SK-N-SH treated with all-trans-retinoic acid at 6 μM for 48 hours (cell line): ENCODE measurements at regions not wholly inside any gene's neighbourhood (a gene's known extent, or its start where the extent isn't known, plus 50 kb on each side); places are given as distances from the start of the nearest gene placed in this dataset.
"Not testable (repeated sequence)": the region's sequence is repeated elsewhere in the genome, so short reads cannot be mapped to it uniquely, and the experiment has no call there.

Source experiments
- ARNTL ChIP-seq: fragments of 450-650 bp; formaldehyde crosslinking; IDR thresholded peaks from 2 replicates; pipeline ENCODE4 v1.5.0; 2020; ENCODE audit warnings: low read depth, mild to moderate bottlenecking, moderate library complexity, borderline replicate concordance
- BACH2 ChIP-seq: fragments of 250-450 bp; sonication (Bioruptor Pico); IDR thresholded peaks from 2 replicates; pipeline ENCODE4 v1.9.0; 2021; ENCODE audit warnings: mild to moderate bottlenecking, borderline replicate concordance
- CSDC2 ChIP-seq: fragments of 250-450 bp; sonication (Bioruptor Pico); IDR thresholded peaks from 2 replicates; pipeline ENCODE4 v1.5.0; 2020; ENCODE audit warnings: mild to moderate bottlenecking, moderate library complexity
- GLIS3 ChIP-seq: fragments of 250-450 bp; sonication (Bioruptor Pico); IDR thresholded peaks from 2 replicates; pipeline ENCODE4 v1.5.0; 2020; ENCODE audit warnings: mild to moderate bottlenecking, moderate library complexity
- ISL1 ChIP-seq: fragments of 250-450 bp; sonication (Bioruptor Pico); IDR thresholded peaks from 2 replicates; pipeline ENCODE4 v2.1.2; 2022; ENCODE audit warnings: mild to moderate bottlenecking, moderate library complexity
- POU6F1 ChIP-seq: fragments of 250-450 bp; sonication (Bioruptor Pico); IDR thresholded peaks from 2 replicates; pipeline ENCODE4 v1.8.0; 2021; ENCODE audit warnings: low read depth, mild to moderate bottlenecking, moderate library complexity, borderline replicate concordance
- PPARA ChIP-seq: fragments of 250-450 bp; sonication (Bioruptor Pico); IDR thresholded peaks from 2 replicates; pipeline ENCODE4 v1.5.0; 2020; ENCODE audit warnings: mild to moderate bottlenecking, borderline replicate concordance
- RARB ChIP-seq: fragments of 250-450 bp; sonication (Bioruptor Pico); IDR thresholded peaks from 2 replicates; pipeline ENCODE4 v1.8.0; 2021; ENCODE audit warnings: mild to moderate bottlenecking, moderate library complexity
- TCF4 ChIP-seq: fragments of 250-450 bp; sonication (Bioruptor Pico); IDR thresholded peaks from 2 replicates; pipeline ENCODE4 v1.8.0; 2021; ENCODE audit warnings: mild to moderate bottlenecking, moderate library complexity, borderline replicate concordance
- ZFP3 ChIP-seq: fragments of 250-450 bp; sonication (Bioruptor Pico); IDR thresholded peaks from 2 replicates; pipeline ENCODE4 v1.5.0; 2020; ENCODE audit warnings: mild to moderate bottlenecking, moderate library complexity
- ZFP30 ChIP-seq: fragments of 450-650 bp; formaldehyde crosslinking; IDR thresholded peaks from 2 replicates; pipeline ENCODE4 v1.5.0; 2022; ENCODE audit warnings: mild to moderate bottlenecking, moderate library complexity
- TF ChIP-seq, protein P1 (sequence below): fragments of 250-450 bp; sonication (Bioruptor Pico); IDR thresholded peaks from 2 replicates; pipeline ENCODE4 v1.8.0; 2020; ENCODE audit warnings: mild to moderate bottlenecking, moderate library complexity, borderline replicate concordance
- TF ChIP-seq, protein P2 (sequence below): fragments of 250-450 bp; sonication (Bioruptor Pico); IDR thresholded peaks from 2 replicates; pipeline ENCODE4 v1.5.1; 2020; ENCODE audit warnings: low read depth, mild to moderate bottlenecking, moderate library complexity
- TF ChIP-seq, protein P3 (sequence below): fragments of 250-450 bp; sonication (Bioruptor Pico); IDR thresholded peaks from 2 replicates; pipeline ENCODE4 v1.5.1; 2021; ENCODE audit warnings: mild to moderate bottlenecking, moderate library complexity

DNA sequence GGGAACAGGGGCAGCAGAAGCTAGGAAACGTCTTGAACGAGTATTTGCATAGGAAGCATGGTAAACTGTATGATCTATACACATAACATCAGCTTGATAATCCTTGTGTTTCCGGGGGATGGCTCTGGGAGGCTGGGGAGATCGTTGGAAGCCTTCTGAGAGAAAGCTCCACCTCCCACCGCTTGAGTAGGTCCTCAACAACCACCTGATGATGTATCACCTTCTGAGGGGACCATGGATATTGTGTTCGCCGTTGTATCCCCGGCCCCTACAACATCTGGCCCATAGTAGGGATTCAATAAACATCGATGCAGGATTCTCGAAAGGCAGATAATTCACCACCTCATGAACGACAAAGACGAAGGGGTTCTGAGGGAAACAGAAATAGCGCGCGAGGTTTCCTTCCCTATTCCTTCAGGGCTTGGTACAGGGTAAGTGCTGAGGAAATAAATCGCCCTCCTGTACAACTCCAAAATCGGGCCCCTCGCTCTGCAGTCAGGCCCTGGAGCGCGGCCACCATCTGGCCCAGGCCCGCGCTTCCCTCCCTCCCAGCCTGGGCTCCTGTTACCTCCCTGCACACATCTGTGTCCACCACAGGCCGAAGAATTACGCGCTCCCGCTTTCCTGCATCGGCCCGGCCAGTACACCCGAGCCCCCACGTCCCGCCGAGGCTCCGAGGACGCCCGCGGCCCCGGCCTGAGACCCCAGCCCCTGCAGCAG lies 71.3 kb downstream of the B4GALT7 start:
- TF ChIP-seq, protein P1, sequence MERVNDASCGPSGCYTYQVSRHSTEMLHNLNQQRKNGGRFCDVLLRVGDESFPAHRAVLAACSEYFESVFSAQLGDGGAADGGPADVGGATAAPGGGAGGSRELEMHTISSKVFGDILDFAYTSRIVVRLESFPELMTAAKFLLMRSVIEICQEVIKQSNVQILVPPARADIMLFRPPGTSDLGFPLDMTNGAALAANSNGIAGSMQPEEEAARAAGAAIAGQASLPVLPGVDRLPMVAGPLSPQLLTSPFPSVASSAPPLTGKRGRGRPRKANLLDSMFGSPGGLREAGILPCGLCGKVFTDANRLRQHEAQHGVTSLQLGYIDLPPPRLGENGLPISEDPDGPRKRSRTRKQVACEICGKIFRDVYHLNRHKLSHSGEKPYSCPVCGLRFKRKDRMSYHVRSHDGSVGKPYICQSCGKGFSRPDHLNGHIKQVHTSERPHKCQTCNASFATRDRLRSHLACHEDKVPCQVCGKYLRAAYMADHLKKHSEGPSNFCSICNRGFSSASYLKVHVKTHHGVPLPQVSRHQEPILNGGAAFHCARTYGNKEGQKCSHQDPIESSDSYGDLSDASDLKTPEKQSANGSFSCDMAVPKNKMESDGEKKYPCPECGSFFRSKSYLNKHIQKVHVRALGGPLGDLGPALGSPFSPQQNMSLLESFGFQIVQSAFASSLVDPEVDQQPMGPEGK (CRISPR knock-in tag): not testable (repeated sequence)
- not testable (repeated sequence) for TF ChIP-seq ARNTL; ZFP30; CSDC2 (CRISPR knock-in tag); ISL1 (CRISPR knock-in tag); PPARA (CRISPR knock-in tag); GLIS3 (CRISPR knock-in tag); ZFP3 (CRISPR knock-in tag); POU6F1 (CRISPR knock-in tag); BACH2 (CRISPR knock-in tag); RARB (CRISPR knock-in tag); TCF4 (CRISPR knock-in tag)
- TF ChIP-seq, protein P2, sequence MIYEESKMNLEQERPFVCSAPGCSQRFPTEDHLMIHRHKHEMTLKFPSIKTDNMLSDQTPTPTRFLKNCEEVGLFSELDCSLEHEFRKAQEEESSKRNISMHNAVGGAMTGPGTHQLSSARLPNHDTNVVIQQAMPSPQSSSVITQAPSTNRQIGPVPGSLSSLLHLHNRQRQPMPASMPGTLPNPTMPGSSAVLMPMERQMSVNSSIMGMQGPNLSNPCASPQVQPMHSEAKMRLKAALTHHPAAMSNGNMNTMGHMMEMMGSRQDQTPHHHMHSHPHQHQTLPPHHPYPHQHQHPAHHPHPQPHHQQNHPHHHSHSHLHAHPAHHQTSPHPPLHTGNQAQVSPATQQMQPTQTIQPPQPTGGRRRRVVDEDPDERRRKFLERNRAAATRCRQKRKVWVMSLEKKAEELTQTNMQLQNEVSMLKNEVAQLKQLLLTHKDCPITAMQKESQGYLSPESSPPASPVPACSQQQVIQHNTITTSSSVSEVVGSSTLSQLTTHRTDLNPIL: not testable (repeated sequence)
- TF ChIP-seq, protein P3, sequence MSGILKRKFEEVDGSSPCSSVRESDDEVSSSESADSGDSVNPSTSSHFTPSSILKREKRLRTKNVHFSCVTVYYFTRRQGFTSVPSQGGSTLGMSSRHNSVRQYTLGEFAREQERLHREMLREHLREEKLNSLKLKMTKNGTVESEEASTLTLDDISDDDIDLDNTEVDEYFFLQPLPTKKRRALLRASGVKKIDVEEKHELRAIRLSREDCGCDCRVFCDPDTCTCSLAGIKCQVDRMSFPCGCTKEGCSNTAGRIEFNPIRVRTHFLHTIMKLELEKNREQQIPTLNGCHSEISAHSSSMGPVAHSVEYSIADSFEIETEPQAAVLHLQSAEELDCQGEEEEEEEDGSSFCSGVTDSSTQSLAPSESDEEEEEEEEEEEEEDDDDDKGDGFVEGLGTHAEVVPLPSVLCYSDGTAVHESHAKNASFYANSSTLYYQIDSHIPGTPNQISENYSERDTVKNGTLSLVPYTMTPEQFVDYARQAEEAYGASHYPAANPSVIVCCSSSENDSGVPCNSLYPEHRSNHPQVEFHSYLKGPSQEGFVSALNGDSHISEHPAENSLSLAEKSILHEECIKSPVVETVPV (CRISPR knock-in tag): not testable (repeated sequence)
